ENCODE measurements at regions not wholly inside any gene's neighbourhood (a gene's known extent, or its start where the extent isn't known, plus 50 kb on each side); places are given as distances from the start of the nearest gene placed in this dataset.

- Histone ChIP-seq H3K27ac (no peak overlapping the region), H3K9me3 (no peaks in the 10 kb centered on the region), H3K4me1 (no peaks in the 10 kb centered on the region), H3K36me3 (ENCODE audit: low read depth, missing control alignments) (no peaks in the 10 kb centered on the region), H3K27me3 (no peaks in the 10 kb centered on the region), H3K4me3 (no peak overlapping the region)
- intact Hi-C loops (cut with DNase I; ENCODE audit: low total_unique reads): no loop called here
- DNase-seq: no peak
- 37 to 47% methylated on average over 2 of the region's 2 CpGs for WGBS, 2 donors
- TF ChIP-seq POLR2A (IDR thresholded peaks at IDR 0.05) (no peak), CTCF (IDR thresholded peaks at IDR 0.05) (no peak)
Observed at GRCh38 chr2:150282771-150283371, 204.6 kb downstream of the RND3 start.

- H3K4me1 ChIP-seq: no peaks in the 10 kb centered on the region
- no peak overlapping the region for H3K4me3 ChIP-seq
- TF ChIP-seq POLR2A (IDR thresholded peaks at IDR 0.05): no peak
- no peak for TF ChIP-seq CTCF (IDR thresholded peaks at IDR 0.05)
- H3K27ac ChIP-seq: no peak overlapping the region
- DNase-seq: no peak
- no peaks in the 10 kb centered on the region for H3K36me3 ChIP-seq (ENCODE audit: low read depth, missing control alignments)
- intact Hi-C loops (cut with DNase I; ENCODE audit: low total_unique reads): no loop called here
- H3K9me3 ChIP-seq: no peaks in the 10 kb centered on the region
- no peaks in the 10 kb centered on the region for H3K27me3 ChIP-seq
- WGBS, 2 donors: 87 to 88% methylated on average over 4 of the region's 4 CpGs
Observed at GRCh38 chr2:150282357-150282756, 205.1 kb downstream of the RND3 start.

GRCh38 chr2:150280231-150280630 is 207.2 kb downstream of the RND3 start:
- no peak for TF ChIP-seq CTCF (IDR thresholded peaks at IDR 0.05)
- no peak for TF ChIP-seq POLR2A (IDR thresholded peaks at IDR 0.05)
- Histone ChIP-seq H3K4me1 (no peaks in the 10 kb centered on the region), H3K4me3 (no peak overlapping the region), H3K27me3 (no peaks in the 10 kb centered on the region), H3K9me3 (no peaks in the 10 kb centered on the region), H3K36me3 (ENCODE audit: low read depth, missing control alignments) (no peaks in the 10 kb centered on the region), H3K27ac (no peak overlapping the region)
- intact Hi-C loops (cut with DNase I; ENCODE audit: low total_unique reads): no loop called here
- peak; percentile 34 for DNase-seq
- 33 to 43% methylated on average over 1 of the region's 1 CpG for WGBS, 2 donors

- 55 to 56% methylated on average over 1 of the region's 1 CpG for WGBS, 2 donors
- intact Hi-C loops (cut with DNase I; ENCODE audit: low total_unique reads): no loop called here
- Histone ChIP-seq H3K9me3 (no peaks in the 10 kb centered on the region), H3K27me3 (no peaks in the 10 kb centered on the region), H3K36me3 (ENCODE audit: low read depth, missing control alignments) (no peaks in the 10 kb centered on the region), H3K27ac (no peak overlapping the region), H3K4me3 (no peak overlapping the region), H3K4me1 (no peaks in the 10 kb centered on the region)
- no peak for DNase-seq
- TF ChIP-seq CTCF (IDR thresholded peaks at IDR 0.05) (no peak), POLR2A (IDR thresholded peaks at IDR 0.05) (no peak)
Observed at GRCh38 chr2:150279686-150280085, 207.8 kb downstream of the RND3 start.

GRCh38 chr2:150276737-150277136 is 210.7 kb downstream of the RND3 start:
- WGBS, 2 donors: 82 to 100% methylated on average over 1 of the region's 1 CpG
- TF ChIP-seq POLR2A (IDR thresholded peaks at IDR 0.05) (no peak), CTCF (IDR thresholded peaks at IDR 0.05) (no peak)
- Histone ChIP-seq H3K36me3 (ENCODE audit: low read depth, missing control alignments) (no peaks in the 10 kb centered on the region), H3K9me3 (no peaks in the 10 kb centered on the region), H3K4me3 (no peak overlapping the region), H3K27ac (no peak overlapping the region), H3K4me1 (no peaks in the 10 kb centered on the region), H3K27me3 (no peaks in the 10 kb centered on the region)
- intact Hi-C loops (cut with DNase I; ENCODE audit: low total_unique reads): no loop called here
- DNase-seq: no peak
